SK-MEL-5 (cell line): ENCODE measurements at regions not wholly inside any gene's neighbourhood (a gene's known extent, or its start where the extent isn't known, plus 50 kb on each side); places are given as distances from the start of the nearest gene placed in this dataset.

ENCODE experiments used
- DNase-seq: peaks from one replicate; pipeline ENCODE4 v3.0.0-alpha.2; 2016; ENCODE audit warnings: low read depth, low spot score
- in situ Hi-C: cut with HindIII; loops from 2 replicates; pipeline ENCODE4 v1.10.0; 2016; ENCODE audit warnings: low sequenced_read_pairs, high pct_unique_total_duplicates, low pct_unique_long_range_greater_than_20kb

DNA sequence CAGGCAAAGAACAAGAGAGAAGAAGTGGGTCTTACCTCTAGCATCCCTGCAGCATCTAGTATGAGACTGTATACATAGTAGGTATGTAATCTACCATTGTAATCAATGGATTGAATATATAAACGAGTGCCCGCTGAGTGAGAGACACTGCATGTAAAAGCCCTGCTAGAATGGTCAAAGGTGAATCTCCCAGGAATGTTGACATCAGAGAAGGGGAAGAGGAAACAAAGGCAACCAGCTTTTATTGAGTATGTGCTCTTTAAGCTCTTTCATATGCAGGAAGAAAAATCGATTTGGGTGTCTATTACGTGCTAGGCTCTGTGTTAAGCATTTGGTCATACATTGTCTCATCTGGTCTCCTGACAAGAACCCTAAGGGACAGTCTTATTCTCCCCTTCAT is 91.9 kb upstream of the KLHL13 start:
- DNase-seq = no peak
- in situ Hi-C loops = no loop called here

DNA sequence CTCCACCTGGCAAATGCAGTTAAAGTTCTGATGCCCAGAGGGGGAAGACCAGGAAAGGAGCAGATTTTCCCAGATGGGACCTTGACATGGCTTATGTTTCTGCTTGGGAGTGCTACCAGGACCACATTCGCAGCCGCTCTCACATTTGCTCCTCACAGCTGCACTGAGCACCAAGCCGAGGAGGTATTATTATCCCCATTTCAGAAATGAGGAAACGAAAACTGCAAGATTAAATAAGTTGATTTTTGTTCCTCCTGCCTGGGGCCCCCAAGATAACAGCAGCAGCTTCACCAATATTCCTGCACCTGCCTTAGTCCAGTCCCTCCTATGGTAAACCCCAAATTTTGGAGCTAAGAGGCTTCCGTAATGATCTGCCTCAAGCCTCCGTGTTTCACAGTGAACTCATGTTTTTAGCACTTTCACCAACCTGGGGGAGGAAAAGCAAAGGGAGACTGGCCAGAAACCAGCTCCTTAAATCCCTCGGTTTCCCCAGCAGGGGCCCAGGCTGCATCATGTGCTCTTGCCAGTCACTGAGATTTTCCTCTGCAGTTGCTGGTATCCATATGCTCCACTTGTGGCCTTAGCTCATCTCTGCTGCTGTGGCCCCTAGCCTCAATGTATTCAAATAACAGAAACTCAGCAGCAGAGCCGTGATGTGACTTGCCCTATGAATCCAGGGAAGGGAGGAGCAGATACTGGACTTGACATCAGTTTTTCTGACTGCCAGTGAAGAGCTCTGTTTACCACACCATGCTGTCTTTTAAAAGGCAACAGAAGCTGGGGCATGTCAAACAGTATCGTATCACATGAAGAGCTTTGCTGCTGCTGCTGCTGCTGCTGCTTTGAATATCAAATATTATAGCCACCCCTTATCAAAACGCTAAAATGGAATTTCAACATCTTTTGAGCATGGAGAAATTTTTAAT is 95.5 kb upstream of the KLHL13 start:
- in situ Hi-C loops = no loop called here
- no peak for DNase-seq

DNA sequence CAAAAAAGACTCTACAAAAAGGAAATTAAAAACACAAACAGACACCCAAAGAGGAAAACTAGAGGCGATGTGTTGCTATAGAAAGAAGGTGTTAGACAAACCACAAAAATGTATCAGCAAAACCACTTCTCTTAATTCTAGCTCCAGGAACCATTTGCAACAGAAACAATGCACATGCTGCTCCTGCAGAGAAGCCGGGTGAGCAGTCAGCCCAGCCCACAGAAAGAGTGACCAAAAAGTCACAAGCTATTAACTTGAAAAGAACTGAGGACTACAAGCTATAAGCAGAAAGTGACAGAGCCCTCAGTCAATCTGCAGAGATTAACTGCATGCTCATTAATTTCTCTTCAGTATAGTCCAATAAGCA is 96.2 kb upstream of the KLHL13 start:
- no peak for DNase-seq
- in situ Hi-C loops = no loop called here

DNA sequence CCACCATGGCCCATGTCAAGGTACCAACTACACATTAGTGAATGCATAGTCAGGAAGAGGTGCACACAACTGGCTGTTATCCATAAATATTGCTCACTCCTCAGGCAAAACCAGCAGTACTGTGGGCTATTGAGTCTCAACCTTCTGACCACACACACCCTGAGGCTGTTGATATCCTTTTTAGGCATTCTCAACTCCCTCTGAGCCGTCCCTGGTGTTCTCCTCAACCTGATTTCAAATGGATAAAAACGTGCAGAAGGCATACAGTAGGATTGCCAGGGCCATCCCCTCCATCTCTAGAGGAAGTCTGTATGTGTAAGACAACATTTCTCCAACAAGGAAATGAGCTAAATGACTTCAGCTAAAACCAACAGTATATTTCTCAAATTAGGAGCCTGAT is 98.7 kb upstream of the KLHL13 start:
- in situ Hi-C loops = no loop called here
- DNase-seq = peak; percentile 0

DNA sequence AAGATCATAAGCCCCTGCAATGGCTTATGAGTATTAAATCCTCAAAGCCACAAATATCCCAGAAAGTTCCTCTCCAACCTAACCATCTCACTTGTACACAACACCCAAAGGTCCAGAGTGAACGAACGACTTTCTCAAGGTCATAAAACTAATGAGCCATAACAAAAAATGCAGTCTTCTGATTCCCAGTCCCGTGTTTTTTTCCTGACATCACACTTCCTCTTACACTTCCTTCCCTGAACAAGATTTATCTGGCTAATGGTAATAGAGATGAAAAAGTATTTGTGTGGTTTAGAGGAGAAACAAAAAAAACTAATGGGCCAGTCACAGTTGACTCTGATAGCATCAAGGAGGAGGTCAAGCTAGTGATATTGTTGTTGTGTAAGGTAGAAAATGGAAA is 99.5 kb upstream of the KLHL13 start:
- peak; percentile 28 for DNase-seq
- in situ Hi-C loops = no loop called here

- in situ Hi-C loops = no loop called here
Measured at GRCh38 chrX:118216509-118216908, 99.9 kb upstream of the KLHL13 start.

GRCh38 chrX:118218079-118218478 is 101.5 kb upstream of the KLHL13 start:
- in situ Hi-C loops = no loop called here
- DNase-seq = no peak

More at GRCh38 chrX:118216509-118216908, 99.9 kb upstream of the KLHL13 start:
- no peak for DNase-seq

GRCh38 chrX:118218940-118219339 is 102.3 kb upstream of the KLHL13 start:
- in situ Hi-C loops = no loop called here
- no peak for DNase-seq

DNA sequence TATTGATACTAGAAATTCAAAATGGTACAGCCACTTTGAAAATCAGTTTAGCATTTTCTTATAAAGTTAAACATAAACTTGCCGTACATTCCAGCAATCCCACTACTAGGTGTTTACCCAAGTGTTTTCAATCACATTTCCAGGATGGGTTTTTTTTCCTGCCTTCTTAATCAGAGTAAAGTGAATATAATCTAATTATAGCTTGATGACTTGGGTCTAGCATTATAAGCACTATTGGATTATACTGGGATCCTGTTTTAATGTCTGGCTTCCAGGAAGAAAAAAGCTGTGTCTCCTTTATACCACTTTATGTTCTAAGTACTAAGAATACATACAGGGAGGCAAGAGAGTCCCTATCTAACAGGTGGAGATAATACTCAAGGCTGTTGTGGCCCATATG is 103.3 kb upstream of the KLHL13 start:
- no peak for DNase-seq
- in situ Hi-C loops = no loop called here

DNA sequence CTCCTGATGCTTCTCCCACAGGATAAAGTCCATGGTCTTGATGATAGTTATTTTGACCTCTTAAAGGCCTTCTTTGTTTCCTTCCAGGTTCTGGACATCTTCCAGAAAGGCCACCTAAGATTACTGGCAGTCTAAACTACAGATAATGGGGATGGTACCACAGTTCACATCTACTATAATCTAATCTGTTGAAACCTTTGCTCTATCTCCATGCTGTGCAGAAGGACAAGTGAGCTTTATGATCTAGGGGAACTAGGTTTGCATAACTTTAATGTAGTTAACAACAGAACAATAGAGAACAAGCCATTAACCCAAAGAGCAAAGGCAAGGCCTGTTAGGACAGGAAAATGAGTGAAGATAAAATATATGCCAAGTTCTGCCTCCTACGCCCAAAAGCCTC is 103.9 kb upstream of the KLHL13 start:
- in situ Hi-C loops = no loop called here
- no peak for DNase-seq

DNA sequence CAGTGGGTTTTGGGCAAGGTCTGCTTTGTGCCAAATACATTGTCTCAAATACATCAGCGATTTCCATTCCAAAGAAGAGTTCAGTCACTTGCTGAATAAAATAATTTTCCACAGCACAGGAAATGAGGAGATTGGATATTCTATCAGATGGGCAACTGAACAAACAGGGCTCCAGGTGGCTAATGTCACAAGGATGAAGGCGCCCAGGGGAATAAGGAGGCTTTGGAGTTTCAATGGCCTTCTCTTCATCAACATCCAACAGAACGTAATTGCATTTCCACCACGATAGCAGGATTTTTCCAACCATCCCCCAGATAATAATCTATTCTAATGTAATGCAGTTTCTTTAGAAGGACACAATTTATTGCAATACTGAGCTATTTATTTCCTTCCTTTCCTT is 104.7 kb upstream of the KLHL13 start:
- in situ Hi-C loops = no loop called here
- DNase-seq = no peak

DNA sequence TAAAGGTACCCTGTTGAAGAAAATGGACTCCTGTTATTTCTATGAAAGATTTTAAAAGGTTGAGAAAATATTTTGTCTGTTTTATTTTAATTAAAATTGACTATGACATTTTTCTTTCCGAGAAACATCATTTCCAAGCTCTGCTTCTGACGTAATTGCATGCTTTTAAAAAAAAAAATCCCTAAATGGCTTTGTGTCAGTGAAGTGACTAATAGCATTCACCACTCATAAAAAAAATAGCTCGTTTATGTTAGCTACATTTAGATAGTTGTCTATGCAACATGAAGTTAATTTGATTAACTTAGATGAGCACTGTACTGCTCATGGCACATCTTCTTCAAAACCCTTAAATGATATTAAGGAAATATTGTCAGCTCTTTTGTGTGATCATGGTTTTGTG is 105.1 kb upstream of the KLHL13 start:
- in situ Hi-C loops = no loop called here

DNA sequence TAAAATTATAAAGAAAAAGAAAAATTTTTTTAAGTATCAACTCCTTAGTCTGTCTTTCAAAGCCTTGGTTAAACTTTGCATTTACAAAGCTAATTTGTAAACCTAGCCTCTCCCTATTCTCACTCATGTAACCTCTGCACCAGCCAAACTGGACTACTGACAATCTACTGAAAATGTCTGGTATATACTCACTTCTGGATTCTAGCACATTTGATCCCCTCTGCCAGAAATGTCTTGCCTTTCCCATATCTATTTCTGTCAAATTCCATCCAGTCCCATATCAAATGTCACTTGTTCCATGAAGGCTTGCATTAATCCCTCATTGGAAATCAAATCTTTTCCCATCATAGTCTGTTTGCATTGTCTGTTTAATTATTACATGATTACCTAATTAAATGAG is 105.8 kb upstream of the KLHL13 start:
- DNase-seq = no peak
- in situ Hi-C loops = no loop called here

More for the DNA sequence above, 105.1 kb upstream of the KLHL13 start:
- DNase-seq = no peak

DNA sequence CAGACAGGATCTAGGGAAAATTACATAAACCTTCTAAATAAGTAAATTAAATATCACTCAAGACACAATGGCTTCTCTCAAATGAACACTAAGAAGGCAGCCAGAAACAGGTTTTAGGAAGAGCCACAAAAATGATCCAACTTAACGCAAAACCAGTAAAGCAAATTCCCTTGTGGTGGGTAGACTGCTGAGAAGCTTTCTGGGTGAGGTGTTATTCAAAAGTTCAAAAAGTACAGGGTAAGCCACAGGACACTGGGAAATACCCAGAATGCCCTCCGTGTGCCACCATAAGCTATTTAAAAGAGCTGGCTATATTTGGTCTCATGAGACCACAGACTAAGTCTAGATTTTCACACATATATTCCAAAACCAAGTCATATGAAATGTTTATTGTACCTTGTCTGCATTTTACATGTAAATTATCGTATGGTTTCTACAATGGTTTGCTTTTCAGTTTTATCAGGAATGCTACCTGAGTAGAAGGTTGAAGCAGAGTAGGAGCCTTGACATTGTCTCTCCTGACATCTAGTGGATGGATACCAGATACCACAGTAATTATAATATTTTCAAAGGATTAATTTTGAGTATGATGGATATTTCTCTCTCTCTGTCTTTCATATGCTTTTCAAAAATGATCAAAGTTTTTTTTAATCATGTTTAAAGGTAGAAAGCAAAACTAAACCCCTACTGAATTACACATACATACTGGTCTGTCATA is 109.3 kb upstream of the KLHL13 start:
- DNase-seq = peak; percentile 39
- in situ Hi-C loops = no loop called here

DNA sequence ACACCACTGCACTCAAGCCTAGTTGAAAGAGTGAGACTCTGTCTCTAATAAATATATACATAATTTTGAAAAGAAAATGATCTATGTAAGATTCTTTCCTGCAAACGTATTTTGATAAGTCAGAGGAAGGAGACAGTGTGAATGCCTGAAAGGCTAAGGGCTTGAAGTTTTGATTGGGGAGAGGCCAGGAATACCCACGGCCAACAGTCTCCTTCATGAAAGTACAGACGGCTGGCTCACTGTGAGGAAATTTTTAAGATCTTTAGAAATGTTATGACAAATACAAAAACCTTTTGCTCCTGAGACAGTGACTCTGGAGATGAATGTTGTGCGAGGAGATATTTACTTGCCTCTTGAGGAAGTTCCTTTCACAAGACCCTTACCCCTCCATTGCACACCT is 111.4 kb upstream of the KLHL13 start:
- DNase-seq = no peak
- in situ Hi-C loops = no loop called here

GRCh38 chrX:118228456-118228855 is 111.8 kb upstream of the KLHL13 start:
- no peak for DNase-seq
- in situ Hi-C loops = no loop called here

DNA sequence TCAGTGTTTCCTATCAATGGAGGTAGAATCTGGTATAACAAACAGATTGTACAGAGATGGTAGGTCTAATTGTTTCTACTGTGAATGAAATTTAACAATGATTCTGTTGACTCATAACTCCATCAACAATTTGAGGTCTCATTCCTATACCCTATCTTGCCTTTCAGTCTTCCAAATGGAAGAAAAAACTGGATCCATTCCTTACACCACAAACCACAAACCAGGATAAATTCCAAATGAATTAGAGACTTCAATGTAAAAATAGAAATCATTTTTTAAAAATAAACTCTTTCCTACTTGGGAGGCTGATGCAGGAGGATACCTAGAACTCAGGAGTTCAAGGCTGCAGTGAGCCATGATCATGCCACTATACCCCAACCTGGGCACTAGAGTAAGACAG is 114.4 kb upstream of the WDR44 start:
- DNase-seq = no peak
- in situ Hi-C loops = no loop called here

DNA sequence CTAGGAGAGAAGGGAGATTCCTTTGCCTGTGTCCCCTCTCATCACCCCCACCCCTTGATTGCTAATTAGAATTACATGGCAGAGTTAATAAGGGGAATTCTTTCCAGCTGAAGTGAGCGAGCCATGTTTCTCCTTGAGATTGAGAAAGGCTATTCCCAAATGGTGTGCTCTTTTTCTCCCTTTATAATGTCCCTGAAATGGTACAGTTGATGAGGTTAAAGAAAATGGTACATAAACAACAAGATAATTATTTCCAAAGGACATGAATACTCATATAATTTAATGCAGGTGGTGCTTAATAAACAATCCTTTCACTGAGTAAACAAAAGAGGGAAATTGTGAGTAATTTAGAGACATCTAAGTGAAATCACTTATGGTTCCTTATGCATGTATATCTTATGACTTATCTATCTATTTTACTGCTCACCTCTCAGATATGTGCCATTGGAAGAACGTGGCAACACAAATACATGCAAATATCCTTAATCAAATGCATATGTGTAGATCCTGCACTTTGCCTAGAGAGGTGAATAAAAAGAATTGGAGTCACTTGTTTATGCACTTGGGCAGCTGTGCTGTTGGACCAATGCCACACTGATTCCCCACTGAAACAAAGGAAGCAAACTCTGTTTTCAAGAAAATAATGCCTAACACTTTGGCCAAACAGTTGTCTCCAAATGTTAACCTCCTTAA is 106.6 kb upstream of the WDR44 start:
- DNase-seq = no peak
- in situ Hi-C loops = no loop called here
